Transverse colon (tissue), 3 donors: ENCODE measurements at regions not wholly inside any gene's neighbourhood (a gene's known extent, or its start where the extent isn't known, plus 50 kb on each side); places are given as distances from the start of the nearest gene placed in this dataset.
"Not testable (repeated sequence)": the region's sequence is repeated elsewhere in the genome, so short reads cannot be mapped to it uniquely, and the experiment has no call there.

Source experiments
- EP300 ChIP-seq: sonication (generic); formaldehyde crosslinking; IDR thresholded peaks from one replicate; pipeline ENCODE4 v1.6.1; 2017; ENCODE audit warnings: antibody characterized with exemption, low read depth
- POLR2A ChIP-seq: fragments of 450-650 bp; IDR thresholded peaks from one replicate; pipeline ENCODE4 v1.6.1; 2016; ENCODE audit warnings: antibody characterized with exemption, mild to moderate bottlenecking, moderate library complexity
- TF ChIP-seq, protein P1 (sequence below), 5 experiments: fragments of 200-600 bp in 3 of 5; fragments of 450-650 bp in 2 of 5; sonication (generic) in 3 of 5; IDR thresholded peaks; 1 replicate in 2 of 5; 2 replicates in 3 of 5; pipeline ENCODE4 v1.5.1; 2016 to 2017; ENCODE audit warnings: antibody characterized with exemption in 5 of 5, inconsistent platforms in 3 of 5, mild to moderate bottlenecking in 2 of 5, moderate library complexity in 1 of 5

DNA sequence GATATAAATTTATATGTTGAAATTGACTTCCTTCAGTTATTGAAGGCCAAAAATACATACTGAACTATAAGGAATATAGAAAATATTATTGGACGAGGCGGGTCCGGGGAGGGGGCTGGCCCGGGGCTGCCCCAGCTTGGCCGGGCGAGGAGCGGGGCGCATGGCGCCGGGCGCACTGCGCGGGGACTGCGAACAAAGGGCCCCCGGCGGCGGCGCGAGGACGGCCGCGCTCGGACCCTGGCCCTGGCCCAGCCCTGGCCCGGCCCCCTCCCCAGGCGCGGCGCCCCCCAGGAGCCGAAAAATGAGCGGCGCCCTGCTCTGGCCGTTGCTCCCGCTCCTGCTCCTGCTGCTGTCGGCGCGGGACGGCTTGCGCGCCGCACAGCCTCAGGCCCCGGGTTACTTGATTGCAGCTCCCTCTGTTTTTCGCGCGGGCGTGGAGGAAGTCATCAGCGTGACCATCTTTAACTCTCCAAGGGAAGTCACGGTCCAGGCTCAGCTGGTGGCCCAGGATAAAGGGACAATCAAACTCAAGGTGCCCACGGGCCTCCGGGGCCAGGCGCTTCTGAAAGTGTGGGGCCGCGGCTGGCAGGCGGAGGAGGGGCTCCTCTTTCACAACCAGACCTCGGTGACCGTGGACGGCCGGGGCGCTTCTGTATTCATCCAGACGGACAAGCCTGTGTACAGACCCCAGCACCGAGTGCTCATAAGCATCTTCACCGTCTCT is 1247.6 kb upstream of the PHF14 start:
- not testable (repeated sequence) for TF ChIP-seq POLR2A, EP300
- TF ChIP-seq, protein P1, sequence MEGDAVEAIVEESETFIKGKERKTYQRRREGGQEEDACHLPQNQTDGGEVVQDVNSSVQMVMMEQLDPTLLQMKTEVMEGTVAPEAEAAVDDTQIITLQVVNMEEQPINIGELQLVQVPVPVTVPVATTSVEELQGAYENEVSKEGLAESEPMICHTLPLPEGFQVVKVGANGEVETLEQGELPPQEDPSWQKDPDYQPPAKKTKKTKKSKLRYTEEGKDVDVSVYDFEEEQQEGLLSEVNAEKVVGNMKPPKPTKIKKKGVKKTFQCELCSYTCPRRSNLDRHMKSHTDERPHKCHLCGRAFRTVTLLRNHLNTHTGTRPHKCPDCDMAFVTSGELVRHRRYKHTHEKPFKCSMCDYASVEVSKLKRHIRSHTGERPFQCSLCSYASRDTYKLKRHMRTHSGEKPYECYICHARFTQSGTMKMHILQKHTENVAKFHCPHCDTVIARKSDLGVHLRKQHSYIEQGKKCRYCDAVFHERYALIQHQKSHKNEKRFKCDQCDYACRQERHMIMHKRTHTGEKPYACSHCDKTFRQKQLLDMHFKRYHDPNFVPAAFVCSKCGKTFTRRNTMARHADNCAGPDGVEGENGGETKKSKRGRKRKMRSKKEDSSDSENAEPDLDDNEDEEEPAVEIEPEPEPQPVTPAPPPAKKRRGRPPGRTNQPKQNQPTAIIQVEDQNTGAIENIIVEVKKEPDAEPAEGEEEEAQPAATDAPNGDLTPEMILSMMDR (IDR thresholded peaks at IDR 0.05), result not testable (repeated sequence)
